HepG2 (cell line): ENCODE measurements at regions not wholly inside any gene's neighbourhood (a gene's known extent, or its start where the extent isn't known, plus 50 kb on each side); places are given as distances from the start of the nearest gene placed in this dataset.

Source experiments
- ATAC-seq: fragments of 200-7000 bp; cut with Tn5 transposase; 3 replicates; pipeline ENCODE4 v1.9.1; 2020; ENCODE audit warnings: mild to moderate bottlenecking, moderate library complexity
- BruUV-seq: library from RNA; stranded (reverse); fragments of 400-500 nt; replicated peaks from 2 replicates; lab custom pipeline; 2021; lab: Mats Ljungman, UMichigan
- CTCF ChIA-PET: fragments of 300-600 bp; formaldehyde crosslinking; extraction: SDS; loops from one replicate; lab custom pipeline; 2021; ENCODE audit warnings: low total read pairs, inconsistent platforms, low intra/inter-chr PET ratio; lab: Yijun Ruan, JAX
- POLR2A ChIA-PET: fragments of 350-600 bp; sonication (Branson Sonifier 250); formaldehyde crosslinking; loops from one replicate; lab custom pipeline; 2020; ENCODE audit warnings: antibody characterized with exemption, inconsistent platforms; lab: Yijun Ruan, JAX
- DNase-seq: peaks from one replicate; pipeline ENCODE4 v3.0.0-alpha.2; 2015; ENCODE audit warnings: low spot score
- FAIRE-seq: peaks from 3 replicates; lab custom pipeline; 2011; peaks lifted over from hg19 to GRCh38; lab: Jason Lieb, UNC
- H2AFZ ChIP-seq: one replicate; pipeline ENCODE4 v1.6.1; 2011; ENCODE audit warnings: low read length, inconsistent platforms
- H3K27ac ChIP-seq: fragments of 300-600 bp; 3 replicates; pipeline ENCODE4 v1.8.0; 2011; ENCODE audit warnings: mixed run types, mild to moderate bottlenecking, mixed read lengths, low read length, inconsistent platforms; ENCODE audit not compliant: insufficient read depth; ENCODE audit errors: extremely low read length
- H3K27me3 ChIP-seq, 2 experiments: fragments of 200-600 bp in 1 of 2; 2 replicates in 1 of 2; 3 replicates in 1 of 2; pipeline versions ENCODE4 v1.6.0 to v1.8.0; 2011; ENCODE audit warnings: low read length in 2 of 2, mild to moderate bottlenecking in 2 of 2, moderate library complexity in 2 of 2, inconsistent platforms in 1 of 2; ENCODE audit not compliant: insufficient read depth in 2 of 2, control insufficient read depth in 1 of 2
- H3K36me3 ChIP-seq, 2 experiments: fragments of 200-600 bp in 1 of 2; replicated peaks in 1 of 2; 2 replicates in 1 of 2; 3 replicates in 1 of 2; pipeline versions ENCODE4 v1.5.1 to v1.8.0; 2011; ENCODE audit warnings: low read length in 2 of 2, inconsistent platforms in 1 of 2; ENCODE audit not compliant: insufficient read depth in 2 of 2, control insufficient read depth in 1 of 2
- H3K4me1 ChIP-seq: 2 replicates; pipeline ENCODE4 v1.5.1; 2012; ENCODE audit warnings: low read length, inconsistent platforms; ENCODE audit not compliant: insufficient read depth
- H3K4me2 ChIP-seq: 2 replicates; pipeline ENCODE4 v1.6.0; 2011; ENCODE audit warnings: low read depth, low read length, inconsistent platforms
- H3K4me3 ChIP-seq, 3 experiments: fragments of 200-600 bp in 1 of 3; sonication (generic), shearing (Covaris generic) in 1 of 3; replicated peaks in 1 of 3; 2 replicates each; pipeline ENCODE4 v1.5.1; 2011 to 2016; ENCODE audit warnings: low read length in 3 of 3, inconsistent platforms in 2 of 3, low read depth in 2 of 3, mild to moderate bottlenecking in 2 of 3, control low read depth in 1 of 3, mixed read lengths in 1 of 3; ENCODE audit not compliant: insufficient read depth in 1 of 3
- H3K79me2 ChIP-seq: one replicate; pipeline ENCODE4 v1.6.1; 2011; ENCODE audit warnings: low read length, inconsistent platforms; ENCODE audit not compliant: insufficient read depth
- H3K9ac ChIP-seq: 2 replicates; pipeline ENCODE4 v1.6.0; 2011; ENCODE audit warnings: mild to moderate bottlenecking, low read depth, low read length, inconsistent platforms; ENCODE audit not compliant: insufficient read depth
- H3K9me3 ChIP-seq: 2 replicates; pipeline ENCODE4 v1.5.1; 2012; ENCODE audit warnings: mild to moderate bottlenecking, low read length
- H4K20me1 ChIP-seq: 2 replicates; pipeline ENCODE4 v1.6.0; 2011; ENCODE audit warnings: inconsistent platforms, mild to moderate bottlenecking, low read length, moderate library complexity; ENCODE audit not compliant: insufficient read depth
- ARHGAP35 ChIP-seq: sonication (generic); formaldehyde crosslinking; IDR thresholded peaks from 2 replicates; pipeline ENCODE4 v1.9.0; 2022; ENCODE audit warnings: mild to moderate bottlenecking, inconsistent platforms, moderate library complexity, missing genetic modification reagents, borderline replicate concordance
- CREM ChIP-seq, 2 experiments: sonication (generic) in 1 of 2; formaldehyde crosslinking in 1 of 2; IDR thresholded peaks; 2 replicates each; pipeline versions ENCODE4 v1.4.0 to v1.6.1; 2016 to 2020; ENCODE audit warnings: antibody characterized with exemption in 1 of 2, mild to moderate bottlenecking in 1 of 2, missing genetic modification reagents in 1 of 2
- GFI1 ChIP-seq: sonication (generic); formaldehyde crosslinking; IDR thresholded peaks from 2 replicates; pipeline ENCODE4 v1.5.0; 2020; ENCODE audit warnings: missing genetic modification reagents, mild to moderate bottlenecking, borderline replicate concordance
- MTF2 ChIP-seq: sonication (generic); formaldehyde crosslinking; IDR thresholded peaks from 2 replicates; pipeline ENCODE4 v1.5.0; 2020; ENCODE audit warnings: missing genetic modification reagents, borderline replicate concordance
- ZIK1 ChIP-seq: sonication (generic); formaldehyde crosslinking; IDR thresholded peaks from 2 replicates; pipeline ENCODE4 v1.5.0; 2020; ENCODE audit warnings: mild to moderate bottlenecking, low read depth, missing genetic modification reagents, borderline replicate concordance
- ZNF446 ChIP-seq: sonication (generic); formaldehyde crosslinking; IDR thresholded peaks from 2 replicates; pipeline ENCODE4 v1.5.0; 2020; ENCODE audit warnings: mild to moderate bottlenecking, missing genetic modification reagents
- ZNF616 ChIP-seq: sonication (generic); formaldehyde crosslinking; IDR thresholded peaks from 2 replicates; pipeline ENCODE4 v1.5.0; 2020; ENCODE audit warnings: low read depth, mild to moderate bottlenecking, missing genetic modification reagents
- ZNF660 ChIP-seq: sonication (generic); formaldehyde crosslinking; IDR thresholded peaks from 2 replicates; pipeline ENCODE4 v1.5.1; 2020; ENCODE audit warnings: mild to moderate bottlenecking, low read depth, missing genetic modification reagents, borderline replicate concordance
- ZNF761 ChIP-seq: sonication (generic); formaldehyde crosslinking; conservative IDR thresholded peaks from 2 replicates; pipeline ENCODE4 v1.4.0; 2020; ENCODE audit warnings: mild to moderate bottlenecking, missing genetic modification reagents
- WGBS: methylation state at CpG from one replicate; pipeline ENCODE4 v1.1.6; 2017; ENCODE audit warnings: low lambda C conversion rate; 5-methylcytosine and 5-hydroxymethylcytosine counted together
- in situ Hi-C: cut with HindIII; loops from 2 replicates; pipeline ENCODE4 v1.10.0; 2017; ENCODE audit warnings: low pct_unique_long_range_greater_than_20kb; ENCODE audit not compliant: extremely low pct_ligation_motif_present
- intact Hi-C: fragments of 100-400 bp; cut with micrococcal nuclease; formaldehyde crosslinking; loops from one replicate; pipeline ENCODE4 v1.10.0; 2022; ENCODE audit not compliant: unreplicated experiment
- TF ChIP-seq, protein P1 (sequence below): sonication (generic); formaldehyde crosslinking; IDR thresholded peaks from 2 replicates; pipeline ENCODE4 v1.5.0; 2020; ENCODE audit warnings: mild to moderate bottlenecking, missing genetic modification reagents
- TF ChIP-seq, protein P2 (sequence below): sonication (generic); formaldehyde crosslinking; IDR thresholded peaks from 2 replicates; pipeline ENCODE4 v1.4.0; 2020; ENCODE audit warnings: low read depth, mild to moderate bottlenecking, missing genetic modification reagents
- TF ChIP-seq, protein P3 (sequence below): IDR thresholded peaks from 2 replicates; pipeline ENCODE4 v1.6.1; 2016; ENCODE audit warnings: mild to moderate bottlenecking
- TF ChIP-seq, protein P4 (sequence below): IDR thresholded peaks from 2 replicates; pipeline ENCODE4 v1.6.1; 2016; ENCODE audit warnings: missing genetic modification reagents, missing compliant biosample characterization

DNA sequence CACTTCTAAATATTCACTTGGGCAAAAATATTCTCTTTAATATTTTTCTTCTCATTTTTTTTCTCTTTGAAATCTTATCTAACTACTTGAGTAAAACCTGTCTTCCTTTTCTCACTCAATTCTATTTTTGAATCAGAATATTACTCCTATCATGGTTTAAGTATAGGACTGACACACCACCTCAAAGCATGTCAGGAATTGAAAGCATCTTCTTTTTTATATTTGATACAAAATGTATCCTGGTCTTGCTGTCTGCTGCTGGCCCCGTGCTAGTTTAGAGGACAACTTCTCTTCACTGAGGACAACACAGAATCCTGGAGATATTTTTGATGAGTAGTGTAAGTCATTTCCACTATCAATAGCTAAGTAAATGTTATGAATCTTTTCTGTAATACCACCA lies 383.6 kb downstream of the GADD45G start (continued):
- TF ChIP-seq, protein P1, sequence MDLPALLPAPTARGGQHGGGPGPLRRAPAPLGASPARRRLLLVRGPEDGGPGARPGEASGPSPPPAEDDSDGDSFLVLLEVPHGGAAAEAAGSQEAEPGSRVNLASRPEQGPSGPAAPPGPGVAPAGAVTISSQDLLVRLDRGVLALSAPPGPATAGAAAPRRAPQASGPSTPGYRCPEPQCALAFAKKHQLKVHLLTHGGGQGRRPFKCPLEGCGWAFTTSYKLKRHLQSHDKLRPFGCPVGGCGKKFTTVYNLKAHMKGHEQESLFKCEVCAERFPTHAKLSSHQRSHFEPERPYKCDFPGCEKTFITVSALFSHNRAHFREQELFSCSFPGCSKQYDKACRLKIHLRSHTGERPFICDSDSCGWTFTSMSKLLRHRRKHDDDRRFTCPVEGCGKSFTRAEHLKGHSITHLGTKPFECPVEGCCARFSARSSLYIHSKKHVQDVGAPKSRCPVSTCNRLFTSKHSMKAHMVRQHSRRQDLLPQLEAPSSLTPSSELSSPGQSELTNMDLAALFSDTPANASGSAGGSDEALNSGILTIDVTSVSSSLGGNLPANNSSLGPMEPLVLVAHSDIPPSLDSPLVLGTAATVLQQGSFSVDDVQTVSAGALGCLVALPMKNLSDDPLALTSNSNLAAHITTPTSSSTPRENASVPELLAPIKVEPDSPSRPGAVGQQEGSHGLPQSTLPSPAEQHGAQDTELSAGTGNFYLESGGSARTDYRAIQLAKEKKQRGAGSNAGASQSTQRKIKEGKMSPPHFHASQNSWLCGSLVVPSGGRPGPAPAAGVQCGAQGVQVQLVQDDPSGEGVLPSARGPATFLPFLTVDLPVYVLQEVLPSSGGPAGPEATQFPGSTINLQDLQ (CRISPR knock-in tag) = no peak
- TF ChIP-seq, protein P2, sequence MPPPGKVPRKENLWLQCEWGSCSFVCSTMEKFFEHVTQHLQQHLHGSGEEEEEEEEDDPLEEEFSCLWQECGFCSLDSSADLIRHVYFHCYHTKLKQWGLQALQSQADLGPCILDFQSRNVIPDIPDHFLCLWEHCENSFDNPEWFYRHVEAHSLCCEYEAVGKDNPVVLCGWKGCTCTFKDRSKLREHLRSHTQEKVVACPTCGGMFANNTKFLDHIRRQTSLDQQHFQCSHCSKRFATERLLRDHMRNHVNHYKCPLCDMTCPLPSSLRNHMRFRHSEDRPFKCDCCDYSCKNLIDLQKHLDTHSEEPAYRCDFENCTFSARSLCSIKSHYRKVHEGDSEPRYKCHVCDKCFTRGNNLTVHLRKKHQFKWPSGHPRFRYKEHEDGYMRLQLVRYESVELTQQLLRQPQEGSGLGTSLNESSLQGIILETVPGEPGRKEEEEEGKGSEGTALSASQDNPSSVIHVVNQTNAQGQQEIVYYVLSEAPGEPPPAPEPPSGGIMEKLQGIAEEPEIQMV (CRISPR knock-in tag) = no peak
- no peak for TF ChIP-seq ZNF761 (CRISPR knock-in tag)

DNA sequence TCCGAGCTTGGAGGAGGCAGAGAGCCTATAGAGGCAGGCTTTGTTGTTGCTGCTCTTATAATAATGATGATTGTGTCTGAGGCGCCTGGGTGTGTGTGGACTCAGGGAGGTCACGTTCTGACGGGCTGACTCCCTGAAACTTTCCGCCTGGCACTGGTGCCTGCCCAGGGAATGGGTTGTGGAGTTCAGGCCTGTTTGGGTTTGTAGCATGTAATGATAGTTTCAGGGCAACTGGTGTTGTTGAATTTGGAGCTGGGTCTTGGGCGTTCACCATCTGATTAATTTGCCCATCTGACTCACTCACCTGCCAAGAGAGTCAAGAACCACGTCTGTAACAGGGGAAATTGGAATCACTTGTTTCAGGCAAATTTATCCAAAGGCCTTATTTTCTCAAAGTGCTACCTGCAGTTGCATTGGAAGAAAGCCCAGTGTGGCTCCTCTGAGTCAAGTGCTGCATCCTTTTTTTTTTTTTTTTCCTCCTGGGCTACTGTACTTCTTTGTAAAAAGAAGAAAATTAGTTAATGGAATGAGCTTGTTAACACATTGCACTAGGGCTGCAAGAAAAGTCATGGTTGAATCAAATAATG lies 386.5 kb downstream of the GADD45G start:
- Histone ChIP-seq H3K27me3 (peaks cover 2 to 11% of the 10 kb centered on the region in 2 experiments; a peak in 1 of 5 replicates), H3K9ac (no peak overlapping the region), H3K36me3 (no peaks in the 10 kb centered on the region), H3K4me3 (no peak overlapping the region), H3K9me3 (no peaks in the 10 kb centered on the region), H3K79me2 (no peaks in the 10 kb centered on the region), H4K20me1 (no peaks in the 10 kb centered on the region), H3K27ac (no peak overlapping the region), H2AFZ (no peak overlapping the region), H3K4me2 (no peak overlapping the region), H3K4me1 (peaks cover 43% of the 10 kb centered on the region)
- intact Hi-C loops (no loop called here), in situ Hi-C loops (no loop called here)
- no peak for DNase-seq
- POLR2A ChIA-PET = no interaction called here
- BruUV-seq = no TSS peak
- CTCF ChIA-PET = no interaction called here
- no peak for ATAC-seq
- 14% methylated on average over 3 of the region's 7 CpGs for WGBS
- FAIRE-seq = no peak
- no peak for TF ChIP-seq CREM (IDR thresholded peaks at IDR 0.05)
- no peak for TF ChIP-seq CREM (CRISPR knock-in tag; IDR thresholded peaks at IDR 0.05)
- TF ChIP-seq, protein P3, sequence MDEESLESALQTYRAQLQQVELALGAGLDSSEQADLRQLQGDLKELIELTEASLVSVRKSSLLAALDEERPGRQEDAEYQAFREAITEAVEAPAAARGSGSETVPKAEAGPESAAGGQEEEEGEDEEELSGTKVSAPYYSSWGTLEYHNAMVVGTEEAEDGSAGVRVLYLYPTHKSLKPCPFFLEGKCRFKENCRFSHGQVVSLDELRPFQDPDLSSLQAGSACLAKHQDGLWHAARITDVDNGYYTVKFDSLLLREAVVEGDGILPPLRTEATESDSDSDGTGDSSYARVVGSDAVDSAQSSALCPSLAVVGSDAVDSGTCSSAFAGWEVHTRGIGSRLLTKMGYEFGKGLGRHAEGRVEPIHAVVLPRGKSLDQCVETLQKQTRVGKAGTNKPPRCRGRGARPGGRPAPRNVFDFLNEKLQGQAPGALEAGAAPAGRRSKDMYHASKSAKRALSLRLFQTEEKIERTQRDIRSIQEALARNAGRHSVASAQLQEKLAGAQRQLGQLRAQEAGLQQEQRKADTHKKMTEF = no peak
- no peak for TF ChIP-seq MTF2 (CRISPR knock-in tag)
- TF ChIP-seq, protein P4, sequence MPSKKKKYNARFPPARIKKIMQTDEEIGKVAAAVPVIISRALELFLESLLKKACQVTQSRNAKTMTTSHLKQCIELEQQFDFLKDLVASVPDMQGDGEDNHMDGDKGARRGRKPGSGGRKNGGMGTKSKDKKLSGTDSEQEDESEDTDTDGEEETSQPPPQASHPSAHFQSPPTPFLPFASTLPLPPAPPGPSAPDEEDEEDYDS (CRISPR knock-in tag) = no peak
- no peak for TF ChIP-seq ARHGAP35 (CRISPR knock-in tag)
- TF ChIP-seq GFI1 (CRISPR knock-in tag) = no peak
- no peak for TF ChIP-seq ZNF660 (CRISPR knock-in tag)
- no peak for TF ChIP-seq ZNF446 (CRISPR knock-in tag)
- no peak for TF ChIP-seq ZIK1
- no peak for TF ChIP-seq ZNF616 (CRISPR knock-in tag)
